GM19351 (cell line): ENCODE measurements at regions not wholly inside any gene's neighbourhood (a gene's known extent, or its start where the extent isn't known, plus 50 kb on each side); places are given as distances from the start of the nearest gene placed in this dataset.
A peak's percentile ranks its signal among the peaks of the same experiment; 100 is the strongest.

Experiments
- ATAC-seq: cut with Tn5 transposase; IDR thresholded peaks from one replicate; pipeline ENCODE4 v1.9.1; 2021; ENCODE audit warnings: mild to moderate bottlenecking, moderate library complexity; ENCODE audit not compliant: unreplicated experiment

- ATAC-seq: no peak
Observed at GRCh38 chr3:187822402-187822801, 77.1 kb upstream of the BCL6 start.

DNA sequence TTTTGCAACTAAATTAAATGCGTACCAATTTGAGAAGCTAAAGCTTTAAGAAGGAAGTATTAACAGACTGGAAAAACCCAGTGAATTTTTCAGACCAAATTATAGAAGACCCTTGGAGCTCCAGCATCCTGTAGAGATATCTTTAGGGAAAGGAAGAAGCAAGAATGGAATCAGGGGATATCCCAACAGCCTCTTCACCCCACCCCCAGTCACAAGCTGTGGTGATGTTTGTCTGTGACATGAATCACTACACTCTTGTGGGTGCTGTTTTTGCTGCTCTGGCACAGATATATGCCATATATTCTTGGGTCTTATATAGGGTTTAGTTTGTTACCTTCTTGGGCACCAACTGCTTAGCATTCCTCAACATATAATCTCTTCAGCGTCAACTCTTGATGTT lies 78.5 kb upstream of the BCL6 start:
- ATAC-seq: no peak

DNA sequence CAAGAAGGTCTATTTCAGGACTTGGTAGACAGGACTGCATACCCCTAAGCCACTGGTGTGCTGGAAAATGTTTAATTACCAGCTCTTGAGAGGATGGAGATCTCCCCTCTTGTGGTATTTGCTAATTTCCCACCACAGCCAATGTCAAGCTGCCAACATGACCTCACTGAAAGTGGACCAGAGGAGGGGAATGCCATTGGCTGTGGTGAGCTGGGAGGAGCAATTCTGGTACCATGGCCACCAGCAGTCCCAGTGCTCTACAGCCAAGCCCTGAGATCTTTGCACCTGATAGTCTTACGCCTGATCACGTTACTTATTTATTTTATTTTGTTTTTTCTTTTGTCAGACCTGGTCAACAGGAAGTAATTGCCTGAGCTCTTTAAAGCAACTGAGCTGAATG lies 82.5 kb upstream of the BCL6 start:
- no peak for ATAC-seq

DNA sequence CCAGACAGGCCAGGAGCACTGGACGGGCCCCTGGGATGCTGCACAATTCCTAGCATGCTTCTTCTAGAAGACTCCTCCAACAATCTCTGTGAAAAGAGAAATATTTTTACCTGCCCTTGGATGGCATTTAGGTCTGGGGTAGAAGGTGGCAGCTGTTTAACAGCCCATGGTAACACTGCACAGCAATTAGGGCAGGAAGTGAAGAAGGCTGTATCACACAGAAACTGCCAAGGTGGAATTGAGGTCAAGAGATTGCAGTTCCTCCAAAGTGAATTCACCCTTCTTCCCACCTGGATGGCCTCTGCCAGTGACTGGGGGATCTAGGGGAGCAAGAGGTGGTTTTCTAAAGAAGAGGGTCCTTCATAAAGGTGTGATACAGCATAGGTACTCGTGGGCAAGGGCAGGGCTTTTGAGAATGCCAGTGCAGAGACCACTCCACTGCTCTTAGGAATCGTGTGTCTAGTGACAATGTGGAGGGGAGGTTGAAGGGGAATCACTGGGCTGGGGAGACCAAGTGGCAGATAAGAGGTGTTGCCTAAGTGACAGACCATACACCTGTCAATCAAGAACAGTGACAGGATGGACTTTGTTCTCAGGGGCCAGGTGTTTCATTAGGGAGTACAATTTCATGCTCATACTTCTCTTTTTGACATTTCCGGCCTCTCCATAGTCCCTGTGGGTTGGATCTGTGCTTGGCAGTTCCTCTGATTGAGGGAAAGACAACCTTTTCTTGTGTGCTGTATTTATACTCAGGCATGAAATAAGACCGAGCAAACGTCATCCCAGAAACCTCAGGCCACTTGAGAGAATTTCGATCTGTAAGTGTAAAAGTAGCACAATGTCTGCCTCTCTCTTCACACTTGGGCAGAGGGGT lies 83.5 kb upstream of the BCL6 start:
- peak; percentile 81 for ATAC-seq

DNA sequence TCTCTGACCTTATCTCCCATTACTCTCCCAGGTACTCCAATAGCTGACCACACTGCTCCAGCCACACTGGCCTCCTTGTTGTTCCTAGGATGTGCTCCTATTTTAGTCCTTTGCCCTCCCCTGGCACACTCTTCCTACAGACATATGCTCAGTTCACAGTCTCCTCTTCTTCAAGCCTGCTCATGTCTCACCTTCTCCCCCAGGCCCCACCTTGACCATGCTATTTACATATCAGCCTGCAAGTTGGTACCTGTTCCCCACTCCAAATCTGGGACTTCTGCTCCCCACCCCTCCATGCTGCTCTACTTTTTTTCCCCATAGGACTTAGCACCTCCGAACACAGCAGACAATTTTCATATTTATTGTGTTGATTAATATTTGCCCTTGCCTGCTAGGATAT lies 84.9 kb upstream of the BCL6 start:
- no peak for ATAC-seq

- no peak for ATAC-seq
Observed at GRCh38 chr3:187831125-187832051, 86.1 kb upstream of the BCL6 start.

GRCh38 chr3:187832202-187832601 lies 86.9 kb upstream of the BCL6 start:
- no peak for ATAC-seq

DNA sequence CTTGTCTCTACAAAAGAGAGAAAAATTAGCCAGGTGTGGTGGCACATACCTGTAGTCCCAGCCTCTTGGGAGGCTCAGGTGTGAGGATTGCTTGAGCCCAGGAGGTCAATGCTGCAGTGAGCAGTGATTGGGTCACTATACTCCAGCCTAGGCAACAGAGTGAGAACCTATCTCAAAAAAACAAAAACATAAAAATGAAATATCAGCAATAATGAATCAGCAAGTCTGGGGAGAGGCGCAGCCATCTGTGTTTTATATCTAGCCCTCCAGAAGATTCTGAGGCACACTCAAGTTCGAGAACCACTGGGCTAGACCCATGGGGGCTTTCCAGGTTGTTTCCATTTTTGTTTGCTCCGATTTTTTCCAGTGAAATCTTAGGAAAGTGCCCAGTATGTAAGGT lies 88.1 kb upstream of the BCL6 start:
- no peak for ATAC-seq

DNA sequence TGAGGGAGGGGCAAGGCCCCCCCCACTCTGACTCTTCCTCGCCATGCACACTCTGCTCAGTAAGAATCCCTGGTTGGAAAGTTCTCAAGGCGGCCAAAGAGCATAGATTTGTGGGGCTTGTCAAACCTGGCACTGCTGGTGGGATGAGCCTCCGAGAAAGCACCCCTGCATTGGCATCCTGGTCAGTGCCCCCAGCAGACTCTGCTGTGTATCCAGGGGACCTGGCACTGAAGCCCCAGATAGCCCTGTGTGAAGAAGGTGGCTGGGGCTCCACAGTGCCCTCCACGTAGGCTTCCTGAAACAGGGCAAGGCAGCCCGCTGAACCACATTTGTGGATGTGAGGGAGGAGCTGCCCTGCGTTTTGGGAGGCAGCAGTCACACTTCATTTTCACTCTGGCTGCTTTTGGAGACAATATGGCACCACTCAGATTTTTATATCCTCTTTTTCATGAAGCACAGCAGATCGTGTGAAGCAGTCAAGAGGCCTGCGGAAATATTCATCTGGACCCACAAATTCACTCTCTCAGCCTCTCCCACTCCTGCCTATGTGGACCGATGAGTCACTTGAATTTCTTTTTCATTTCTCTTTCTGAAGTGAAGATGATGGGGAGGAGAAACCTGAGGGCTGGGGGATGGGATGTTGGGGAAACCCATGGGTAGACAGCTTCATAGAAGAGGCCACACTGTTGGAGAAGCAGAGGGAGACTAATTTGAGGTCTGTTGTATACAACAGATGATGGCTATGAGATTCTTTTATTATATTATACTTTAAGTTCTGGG lies 88.7 kb upstream of the BCL6 start:
- ATAC-seq: no peak

DNA sequence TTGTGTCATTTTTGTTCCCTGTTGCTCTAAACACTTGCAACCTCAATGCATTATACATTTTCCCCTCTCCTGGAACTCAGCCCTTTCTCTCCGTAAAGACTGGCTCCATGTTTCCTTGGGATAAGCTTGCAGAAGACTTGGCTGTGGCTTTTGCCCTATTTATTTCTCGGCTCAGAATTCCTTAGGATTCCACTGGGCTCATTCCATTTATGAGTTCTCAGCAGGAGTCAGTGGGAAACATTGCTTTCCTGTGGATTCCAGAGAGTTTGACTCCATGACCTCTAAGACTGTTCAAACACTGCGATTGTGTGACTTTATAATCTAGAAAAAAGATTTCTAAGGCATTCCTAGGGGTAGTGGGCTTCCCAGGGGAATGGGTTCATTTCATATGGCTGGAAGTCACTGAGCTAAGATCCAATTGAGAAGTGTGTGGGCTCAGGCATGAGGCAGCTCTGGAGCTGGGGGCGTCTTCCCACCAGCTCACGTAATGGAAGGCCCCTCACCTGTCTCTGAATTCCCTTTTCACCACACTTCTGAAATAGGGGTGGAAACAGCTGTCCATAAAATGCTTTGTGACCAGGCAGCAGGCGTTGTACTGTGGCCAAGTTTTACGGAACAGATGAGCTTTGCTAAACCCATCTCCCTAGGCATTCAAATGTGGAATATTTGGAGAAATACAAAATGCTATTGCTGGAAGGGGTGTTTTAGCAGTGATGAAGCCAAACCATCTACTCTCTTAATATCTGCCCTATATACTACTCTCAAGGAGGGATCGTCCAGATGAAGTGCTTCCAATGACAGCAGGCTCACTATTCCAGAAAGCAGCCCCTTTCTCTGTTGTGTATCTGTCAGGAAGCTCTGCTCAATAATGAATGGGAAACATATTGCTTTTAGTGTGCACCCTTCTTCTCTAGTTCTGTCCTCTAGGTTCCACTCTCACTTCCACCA lies 91.8 kb upstream of the BCL6 start:
- ATAC-seq: no peak

GRCh38 chr3:187838016-187838540 lies 92.8 kb upstream of the BCL6 start:
- no peak for ATAC-seq

DNA sequence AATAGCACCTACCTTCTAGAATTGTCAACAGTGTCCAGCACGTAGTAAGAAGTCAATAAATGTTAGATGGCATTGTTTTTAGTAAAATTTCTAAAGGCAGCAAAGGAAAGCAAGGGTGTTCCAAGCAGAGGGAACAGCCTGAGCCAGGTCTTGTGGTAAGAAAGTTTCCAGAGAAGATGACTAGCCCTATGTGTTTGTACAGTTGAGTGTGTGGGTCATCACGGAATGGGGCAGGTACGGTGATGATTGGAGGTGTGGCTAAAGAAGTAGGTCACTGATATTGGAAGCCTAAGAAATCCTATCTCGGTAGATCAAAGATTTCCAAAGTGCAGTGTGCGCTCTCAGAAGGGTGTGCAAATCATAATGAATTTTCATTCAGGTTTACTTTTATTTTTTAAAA lies 94.2 kb upstream of the BCL6 start:
- ATAC-seq: no peak

DNA sequence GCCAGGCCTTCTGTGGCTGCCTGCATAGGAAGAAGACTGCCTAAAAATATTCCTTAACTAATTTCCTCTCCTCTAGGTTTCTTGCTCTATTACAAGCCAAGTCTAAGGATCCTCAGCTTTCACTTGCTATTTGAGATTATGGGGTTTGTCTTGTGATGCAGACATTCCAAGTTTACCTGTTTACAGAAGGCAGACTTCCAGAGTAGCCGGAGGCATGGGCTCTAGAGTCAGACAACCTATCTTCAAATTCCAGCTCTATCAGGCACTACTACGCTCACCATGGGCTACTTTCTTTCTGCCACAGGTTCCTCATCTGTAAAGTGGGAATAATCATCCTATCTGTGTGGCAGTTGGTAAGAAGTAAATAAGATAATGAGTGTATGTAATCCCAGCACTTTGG lies 95.6 kb upstream of the BCL6 start:
- ATAC-seq: no peak

DNA sequence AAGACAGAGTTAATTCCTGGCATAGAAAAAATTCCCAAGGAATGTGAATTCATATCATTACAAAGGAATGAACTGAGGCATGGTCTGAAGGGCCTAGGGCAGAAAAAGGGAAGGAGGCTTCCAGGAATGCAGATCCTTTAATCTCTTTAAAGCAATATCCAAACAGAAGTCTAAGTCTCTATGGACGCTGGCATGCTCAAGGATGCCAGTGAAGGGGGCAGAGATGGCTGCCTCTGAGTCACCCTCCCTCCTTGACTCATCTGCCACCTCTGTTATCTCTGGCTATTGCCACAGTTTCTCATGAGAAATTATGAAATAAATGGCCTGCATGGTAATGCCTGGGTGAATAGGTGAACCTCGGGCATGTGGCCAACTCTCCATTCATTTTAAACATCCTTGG lies 96.3 kb upstream of the BCL6 start:
- ATAC-seq: no peak

GRCh38 chr3:187843654-187844053 lies 98.4 kb upstream of the BCL6 start:
- no peak for ATAC-seq

DNA sequence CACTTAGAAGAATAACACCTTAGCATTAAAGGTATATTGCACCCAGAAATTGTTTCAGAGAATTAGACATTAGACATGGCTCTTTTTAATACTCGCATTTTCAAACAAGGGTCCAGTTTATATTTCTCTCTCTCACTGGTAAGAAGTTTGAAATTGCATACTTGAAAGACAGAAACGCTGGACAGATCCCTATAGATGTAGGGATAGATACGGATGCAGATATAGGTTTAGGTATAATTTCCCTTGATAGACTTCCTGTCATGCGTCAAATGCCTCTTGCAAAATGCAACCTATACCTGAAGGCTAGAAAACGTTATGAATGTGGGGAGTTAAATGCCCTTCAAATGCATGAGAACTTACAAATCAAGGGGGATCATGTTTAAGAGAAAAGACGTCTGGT lies 99.4 kb upstream of the BCL6 start:
- no peak for ATAC-seq

DNA sequence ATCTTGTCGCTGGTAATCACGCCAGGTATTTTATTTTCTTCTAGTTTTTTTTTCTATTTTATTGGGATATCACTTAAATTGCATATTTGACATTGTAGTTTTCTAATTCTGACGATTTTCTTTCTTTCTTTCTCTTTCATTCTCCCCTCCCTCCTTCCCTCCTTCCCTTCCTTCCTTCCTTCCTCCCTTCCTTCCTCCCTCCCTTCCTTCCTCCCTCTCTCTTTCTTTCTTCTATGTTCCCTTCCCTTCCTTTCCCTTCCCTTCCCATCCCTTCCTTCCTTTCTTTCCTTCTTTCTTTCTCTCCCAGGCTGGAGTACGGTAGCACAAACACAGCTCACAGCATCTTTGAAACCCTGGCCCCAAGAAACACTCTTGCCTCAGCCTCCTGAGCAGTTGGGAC lies 100.6 kb upstream of the BCL6 start:
- no peak for ATAC-seq

- no peak for ATAC-seq
Observed at GRCh38 chr3:187848401-187848800, 103.1 kb upstream of the BCL6 start.

DNA sequence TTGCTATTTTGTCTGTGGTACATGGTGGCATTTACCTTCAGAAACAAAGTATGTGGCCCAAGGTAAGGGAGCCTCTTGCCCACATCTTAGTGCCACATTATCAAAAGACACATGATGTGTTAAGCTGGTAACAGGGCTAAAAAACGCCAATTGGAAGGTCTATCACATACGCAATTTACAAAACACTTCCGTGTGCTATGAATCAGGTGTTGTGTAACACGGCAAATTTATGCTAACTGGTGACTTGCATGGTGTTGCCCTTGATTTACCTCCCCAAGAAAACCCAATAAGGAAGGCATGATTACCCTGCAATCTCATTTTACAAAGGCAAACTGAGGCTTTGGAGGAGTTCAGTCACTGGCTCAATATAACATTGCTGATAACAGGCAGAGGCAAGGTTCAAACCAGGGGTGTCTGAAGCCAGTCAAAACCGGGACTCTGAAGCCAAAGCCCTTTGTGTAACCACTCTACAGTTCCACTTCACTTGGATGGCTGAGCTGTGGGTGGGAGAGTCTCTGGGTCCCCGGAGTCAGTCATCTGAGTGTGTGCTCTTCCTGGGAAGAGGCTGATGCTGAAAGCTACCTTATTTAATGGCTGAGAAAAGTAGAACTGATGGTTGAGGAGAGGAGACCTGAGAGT lies 103.9 kb upstream of the BCL6 start:
- ATAC-seq: no peak
